Activated naive CD4-positive, alpha-beta T cell treated with anti-CD3 and anti-CD28 coated beads for 36 hours (primary cell): ENCODE measurements at regions not wholly inside any gene's neighbourhood (a gene's known extent, or its start where the extent isn't known, plus 50 kb on each side); places are given as distances from the start of the nearest gene placed in this dataset.

Experiments
- CTCF ChIA-PET: fragments of 350-600 bp; sonication (Branson Sonifier 250); formaldehyde crosslinking; loops from one replicate; lab custom pipeline; 2021; ENCODE audit warnings: antibody characterized with exemption; lab: Charles Lee
- DNase-seq: peaks from one replicate; pipeline ENCODE4 v3.0.0-alpha.2; 2020
- H3K27ac Mint-ChIP-seq: one replicate; pipeline ENCODE4 v1.8.0; 2021; ENCODE audit warnings: mild to moderate bottlenecking, mixed read lengths
- H3K27me3 Mint-ChIP-seq: one replicate; pipeline ENCODE4 v1.8.0; 2021; ENCODE audit warnings: low read depth, mixed read lengths
- H3K36me3 Mint-ChIP-seq: one replicate; pipeline ENCODE4 v1.8.0; 2021; ENCODE audit warnings: low read depth, mixed read lengths
- H3K4me1 Mint-ChIP-seq: one replicate; pipeline ENCODE4 v1.8.0; 2021; ENCODE audit warnings: low read depth, mixed read lengths
- H3K4me3 Mint-ChIP-seq: one replicate; pipeline ENCODE4 v1.8.0; 2021; ENCODE audit warnings: mild to moderate bottlenecking, moderate library complexity, mixed read lengths
- H3K9me3 Mint-ChIP-seq: one replicate; pipeline ENCODE4 v1.8.0; 2021; ENCODE audit warnings: mixed read lengths
- intact Hi-C: fragments of 100-400 bp; cut with micrococcal nuclease; formaldehyde crosslinking; loops from one replicate; pipeline ENCODE4 v1.15.1; 2023

GRCh38 chr4:7121174-7121573 is 53.3 kb upstream of the GRPEL1 start:
- no peaks in the 10 kb centered on the region for H3K9me3 Mint-ChIP-seq
- H3K27me3 Mint-ChIP-seq: peaks cover 10% of the 10 kb centered on the region
- no peak for DNase-seq
- no peaks in the 10 kb centered on the region for H3K36me3 Mint-ChIP-seq
- H3K4me1 Mint-ChIP-seq: no peaks in the 10 kb centered on the region
- intact Hi-C loops: no loop called here
- H3K4me3 Mint-ChIP-seq: no peak overlapping the region
- no peak overlapping the region for H3K27ac Mint-ChIP-seq
- CTCF ChIA-PET: interaction anchor here (1.6 kb wide), 1 partner anchor 18 kb away, joined by 4 read pairs; no protein-coding TSS in a partner anchor

DNA sequence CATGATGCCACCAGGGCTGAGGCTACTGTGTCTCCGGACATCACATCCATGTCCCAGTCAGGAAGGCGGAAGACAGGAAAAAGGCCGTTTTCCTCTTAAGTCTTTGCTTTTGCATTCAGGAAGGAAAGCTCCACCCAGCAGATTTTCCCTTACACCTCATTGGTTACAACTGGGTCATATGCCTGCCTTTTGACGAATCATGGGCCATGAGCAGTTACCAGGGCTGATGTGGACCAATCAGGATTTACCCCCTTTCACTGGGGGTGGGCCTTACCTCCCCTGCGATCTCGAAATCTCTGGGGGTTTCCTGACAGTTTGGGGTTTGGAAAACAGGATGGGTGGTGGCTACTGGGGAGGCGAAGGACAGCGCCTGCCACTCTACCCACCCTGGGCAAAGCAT is 52.5 kb upstream of the GRPEL1 start:
- Mint-ChIP-seq H3K9me3 (no peaks in the 10 kb centered on the region), H3K27me3 (peaks cover 10% of the 10 kb centered on the region)

GRCh38 chr4:7118013-7118832 is 50.4 kb upstream of the GRPEL1 start:
- H3K27me3 Mint-ChIP-seq: peaks cover 10% of the 10 kb centered on the region
- CTCF ChIA-PET: no interaction called here

More for the DNA sequence above, 52.5 kb upstream of the GRPEL1 start:
- Mint-ChIP-seq H3K27ac (no peak overlapping the region), H3K4me3 (no peak overlapping the region), H3K4me1 (no peaks in the 10 kb centered on the region), H3K36me3 (no peaks in the 10 kb centered on the region)
- no peak for DNase-seq
- intact Hi-C loops: no loop called here
- CTCF ChIA-PET: no interaction called here

More at GRCh38 chr4:7118013-7118832, 50.4 kb upstream of the GRPEL1 start:
- Mint-ChIP-seq H3K4me3 (no peak overlapping the region), H3K9me3 (no peaks in the 10 kb centered on the region), H3K4me1 (no peaks in the 10 kb centered on the region), H3K36me3 (no peaks in the 10 kb centered on the region), H3K27ac (no peak overlapping the region)
- intact Hi-C loops: no loop called here
- no peak for DNase-seq
